Fibroblast of lung (primary cell): ENCODE measurements at regions not wholly inside any gene's neighbourhood (a gene's known extent, or its start where the extent isn't known, plus 50 kb on each side); places are given as distances from the start of the nearest gene placed in this dataset.

Source experiments
- DNase-seq, 2 donors: peaks; one replicate each; pipeline versions ENCODE4 v3.0.0 to v3.0.0-alpha.2; 2010; ENCODE audit warnings: low read depth in 2 of 2
- H2AFZ ChIP-seq: 2 replicates; pipeline ENCODE4 v1.5.1; 2012; ENCODE audit warnings: low read length, control low read depth, inconsistent platforms
- H3K27ac ChIP-seq: 2 replicates; pipeline ENCODE4 v1.5.1; 2011; ENCODE audit warnings: low read length, control low read depth; ENCODE audit not compliant: insufficient read depth
- H3K27me3 ChIP-seq: 2 replicates; pipeline ENCODE4 v1.5.1; 2011; ENCODE audit warnings: mild to moderate bottlenecking, low read length; ENCODE audit not compliant: control insufficient read depth, insufficient read depth
- H3K36me3 ChIP-seq: 2 replicates; pipeline ENCODE4 v1.5.1; 2011; ENCODE audit warnings: low read length; ENCODE audit not compliant: control insufficient read depth, insufficient read depth
- H3K4me1 ChIP-seq: 2 replicates; pipeline ENCODE4 v1.5.1; 2011; ENCODE audit warnings: low read length; ENCODE audit not compliant: control insufficient read depth, insufficient read depth; ENCODE audit errors: extremely low read depth
- H3K4me2 ChIP-seq: 2 replicates; pipeline ENCODE4 v1.5.1; 2011; ENCODE audit warnings: low read length, control low read depth; ENCODE audit not compliant: insufficient read depth; ENCODE audit errors: extremely low read depth
- H3K4me3 ChIP-seq, 4 experiments: fragments of 200-600 bp in 1 of 4; sonication (generic) in 1 of 4; replicated peaks in 1 of 4; 2 replicates each; pipeline ENCODE4 v1.5.1; 2011 to 2016; ENCODE audit warnings: low read length in 4 of 4, low read depth in 3 of 4, mild to moderate bottlenecking in 3 of 4, control low read depth in 2 of 4, inconsistent platforms in 1 of 4, mixed read lengths in 1 of 4; ENCODE audit not compliant: insufficient read depth in 1 of 4; ENCODE audit errors: control extremely low read depth in 1 of 4
- H3K79me2 ChIP-seq: 2 replicates; pipeline ENCODE4 v1.5.1; 2012; ENCODE audit warnings: mild to moderate bottlenecking, low read length, inconsistent platforms; ENCODE audit not compliant: control insufficient read depth, insufficient read depth
- H3K9ac ChIP-seq: 2 replicates; pipeline ENCODE4 v1.5.1; 2011; ENCODE audit warnings: mild to moderate bottlenecking, low read length, control low read depth; ENCODE audit not compliant: insufficient read depth
- H3K9me3 ChIP-seq: 2 replicates; pipeline ENCODE4 v1.5.1; 2012; ENCODE audit warnings: low read depth, low read length; ENCODE audit not compliant: control insufficient read depth, insufficient read depth
- H4K20me1 ChIP-seq: 2 replicates; pipeline ENCODE4 v1.5.1; 2011; ENCODE audit warnings: low read length; ENCODE audit not compliant: control insufficient read depth, insufficient read depth; ENCODE audit errors: extremely low read depth
- EZH2 ChIP-seq: IDR thresholded peaks from 2 replicates; pipeline ENCODE4 v1.5.1; 2012; ENCODE audit warnings: low read length, control low read depth, mild to moderate bottlenecking; ENCODE audit errors: missing control alignments
- TF ChIP-seq, protein P1 (sequence below), 2 donors: IDR thresholded peaks in 1 of 2; conservative IDR thresholded peaks in 1 of 2; 1 replicate in 1 of 2; 2 replicates in 1 of 2; pipeline ENCODE4 v1.5.1; 2011 to 2012; ENCODE audit warnings: low read length in 2 of 2, control low read depth in 1 of 2, inconsistent platforms in 1 of 2, low read depth in 1 of 2, mild to moderate bottlenecking in 1 of 2

DNA sequence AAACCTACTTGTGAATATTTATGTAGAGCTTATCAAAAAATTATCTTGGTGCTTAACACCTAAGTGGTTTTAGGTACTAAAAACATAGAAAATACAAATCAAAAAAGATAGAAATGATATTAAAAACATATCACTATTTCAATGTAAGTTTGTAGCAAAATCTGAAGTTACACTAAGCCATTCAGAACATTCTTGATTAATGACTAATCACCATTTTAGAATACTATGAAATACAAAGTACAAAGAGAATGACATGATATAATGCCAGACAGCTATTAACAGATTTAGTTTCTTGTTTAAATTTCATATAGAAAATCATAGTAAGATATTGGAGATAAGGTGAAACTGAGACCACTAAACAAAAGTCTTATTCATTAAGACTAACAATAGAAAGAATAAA is 169.7 kb upstream of the AGTR1 start:
- Histone ChIP-seq H3K79me2 (no peaks in the 10 kb centered on the region), H3K27me3 (no peaks in the 10 kb centered on the region), H2AFZ (no peak overlapping the region), H3K4me2 (no peak overlapping the region), H3K9me3 (no peaks in the 10 kb centered on the region), H3K27ac (no peak overlapping the region), H3K36me3 (no peaks in the 10 kb centered on the region), H3K4me1 (no peaks in the 10 kb centered on the region), H3K9ac (no peak overlapping the region), H3K4me3 (no peak overlapping the region), H4K20me1 (no peaks in the 10 kb centered on the region)
- DNase-seq: peak; percentile 13 to 37
- TF ChIP-seq, protein P1, sequence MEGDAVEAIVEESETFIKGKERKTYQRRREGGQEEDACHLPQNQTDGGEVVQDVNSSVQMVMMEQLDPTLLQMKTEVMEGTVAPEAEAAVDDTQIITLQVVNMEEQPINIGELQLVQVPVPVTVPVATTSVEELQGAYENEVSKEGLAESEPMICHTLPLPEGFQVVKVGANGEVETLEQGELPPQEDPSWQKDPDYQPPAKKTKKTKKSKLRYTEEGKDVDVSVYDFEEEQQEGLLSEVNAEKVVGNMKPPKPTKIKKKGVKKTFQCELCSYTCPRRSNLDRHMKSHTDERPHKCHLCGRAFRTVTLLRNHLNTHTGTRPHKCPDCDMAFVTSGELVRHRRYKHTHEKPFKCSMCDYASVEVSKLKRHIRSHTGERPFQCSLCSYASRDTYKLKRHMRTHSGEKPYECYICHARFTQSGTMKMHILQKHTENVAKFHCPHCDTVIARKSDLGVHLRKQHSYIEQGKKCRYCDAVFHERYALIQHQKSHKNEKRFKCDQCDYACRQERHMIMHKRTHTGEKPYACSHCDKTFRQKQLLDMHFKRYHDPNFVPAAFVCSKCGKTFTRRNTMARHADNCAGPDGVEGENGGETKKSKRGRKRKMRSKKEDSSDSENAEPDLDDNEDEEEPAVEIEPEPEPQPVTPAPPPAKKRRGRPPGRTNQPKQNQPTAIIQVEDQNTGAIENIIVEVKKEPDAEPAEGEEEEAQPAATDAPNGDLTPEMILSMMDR (conservative IDR thresholded peaks at IDR 0.05 in 1 of 2, IDR thresholded peaks at IDR 0.05 in 1 of 2; ENCODE audit: low read depth in 1 of 2, low read length in 2 of 2): no peak
- no peak for TF ChIP-seq EZH2

DNA sequence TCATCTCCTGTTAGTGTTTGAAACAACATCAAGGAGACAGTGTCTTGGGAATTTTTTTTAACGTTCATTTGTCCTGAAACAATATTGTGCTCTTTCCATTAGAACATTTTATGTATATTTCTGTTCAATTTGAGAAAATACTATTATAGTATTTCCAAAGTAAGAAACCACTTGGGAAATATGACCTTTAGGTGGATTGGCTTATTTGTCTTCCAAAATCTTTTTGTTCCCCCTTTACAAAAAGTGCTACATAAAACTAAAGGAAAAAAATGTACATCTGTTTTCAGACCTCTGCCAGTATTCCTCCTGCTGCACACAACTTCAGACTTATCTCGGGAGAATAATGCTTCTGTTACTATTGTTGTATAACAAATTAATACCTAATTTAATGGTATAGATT is 165.9 kb upstream of the AGTR1 start:
- Histone ChIP-seq H3K27me3 (no peaks in the 10 kb centered on the region), H3K79me2 (no peaks in the 10 kb centered on the region), H3K27ac (no peak overlapping the region), H2AFZ (no peak overlapping the region), H4K20me1 (no peaks in the 10 kb centered on the region), H3K36me3 (no peaks in the 10 kb centered on the region), H3K4me1 (no peaks in the 10 kb centered on the region), H3K4me2 (no peak overlapping the region), H3K4me3 (no peak overlapping the region), H3K9me3 (no peaks in the 10 kb centered on the region), H3K9ac (no peak overlapping the region)
- TF ChIP-seq, protein P1 (conservative IDR thresholded peaks at IDR 0.05 in 1 of 2, IDR thresholded peaks at IDR 0.05 in 1 of 2; ENCODE audit: low read depth in 1 of 2, low read length in 2 of 2): no peak
- TF ChIP-seq EZH2: no peak
- DNase-seq: no peak

DNA sequence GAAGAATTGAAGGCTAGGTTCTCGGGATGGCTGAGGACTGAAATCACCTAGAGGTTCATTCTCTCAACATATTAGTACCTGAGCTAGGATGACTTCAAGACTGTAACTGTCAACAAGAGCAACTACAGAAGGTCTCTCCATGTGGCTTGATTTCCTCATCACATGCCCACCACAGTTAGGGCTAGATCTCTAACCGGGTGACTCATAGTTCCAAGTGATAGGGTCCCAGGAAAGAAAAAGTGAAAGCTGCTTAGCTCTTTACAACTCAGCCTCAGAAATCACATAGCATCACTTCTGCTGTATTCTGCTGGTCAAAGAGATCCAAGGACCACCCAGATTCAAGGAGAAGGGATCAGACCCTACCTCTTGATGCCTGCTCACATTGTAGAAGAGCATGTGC is 165.4 kb upstream of the AGTR1 start:
- Histone ChIP-seq H3K9me3 (no peaks in the 10 kb centered on the region), H3K36me3 (no peaks in the 10 kb centered on the region), H3K9ac (no peak overlapping the region), H3K27me3 (no peaks in the 10 kb centered on the region), H3K4me2 (no peak overlapping the region), H3K27ac (no peak overlapping the region), H3K79me2 (no peaks in the 10 kb centered on the region), H3K4me1 (no peaks in the 10 kb centered on the region), H3K4me3 (no peak overlapping the region), H2AFZ (no peak overlapping the region), H4K20me1 (no peaks in the 10 kb centered on the region)
- DNase-seq: peak; percentile 13 to 23
- TF ChIP-seq EZH2: no peak
- TF ChIP-seq, protein P1 (conservative IDR thresholded peaks at IDR 0.05 in 1 of 2, IDR thresholded peaks at IDR 0.05 in 1 of 2; ENCODE audit: low read depth in 1 of 2, low read length in 2 of 2): no peak
